DMS114 treated with DMSO at 0.1 percent for 48 hours (cell line): ENCODE measurements at regions not wholly inside any gene's neighbourhood (a gene's known extent, or its start where the extent isn't known, plus 50 kb on each side); places are given as distances from the start of the nearest gene placed in this dataset.

ENCODE experiments used
- DNase-seq: peaks from one replicate; lab custom pipeline; 2025; ENCODE audit not compliant: unreplicated experiment; lab: John Stamatoyannopoulos, UW

- DNase-seq = no peak
These were observed 263.9 kb upstream of the SESN3 start for GRCh38 chr11:95494856-95495255.

GRCh38 chr11:95494167-95494566 lies 263.2 kb upstream of the SESN3 start:
- DNase-seq = no peak

GRCh38 chr11:95490625-95491024 lies 259.6 kb upstream of the SESN3 start:
- DNase-seq = no peak

GRCh38 chr11:95487938-95488337 lies 256.9 kb upstream of the SESN3 start:
- DNase-seq = no peak

GRCh38 chr11:95487391-95487790 lies 256.4 kb upstream of the SESN3 start:
- no peak for DNase-seq

GRCh38 chr11:95486979-95487378 lies 256.0 kb upstream of the SESN3 start:
- DNase-seq = no peak

- DNase-seq = no peak
These were observed 255.5 kb upstream of the SESN3 start for GRCh38 chr11:95486466-95486865.

- no peak for DNase-seq
These were observed 254.3 kb upstream of the SESN3 start for GRCh38 chr11:95485115-95485900.

GRCh38 chr11:95483339-95483738 lies 252.3 kb upstream of the SESN3 start:
- DNase-seq = no peak

GRCh38 chr11:95478003-95478402 lies 247.0 kb upstream of the SESN3 start:
- no peak for DNase-seq

- no peak for DNase-seq
These were observed 238.3 kb upstream of the SESN3 start for GRCh38 chr11:95469258-95469657.

- no peak for DNase-seq
These were observed 235.4 kb upstream of the SESN3 start for GRCh38 chr11:95466416-95466815.

GRCh38 chr11:95465887-95466286 lies 234.9 kb upstream of the SESN3 start:
- DNase-seq = no peak

- no peak for DNase-seq
These were observed 230.9 kb upstream of the SESN3 start for GRCh38 chr11:95461858-95462257.

GRCh38 chr11:95461348-95461747 lies 230.3 kb upstream of the SESN3 start:
- DNase-seq = no peak

GRCh38 chr11:95459291-95460042 lies 228.5 kb upstream of the SESN3 start:
- no peak for DNase-seq

GRCh38 chr11:95456714-95457491 lies 225.9 kb upstream of the SESN3 start:
- DNase-seq = no peak

- DNase-seq = no peak
These were observed 224.4 kb upstream of the SESN3 start for GRCh38 chr11:95455228-95455970.

- DNase-seq = no peak
These were observed 222.7 kb upstream of the SESN3 start for GRCh38 chr11:95453616-95454171.

GRCh38 chr11:95451682-95452081 lies 220.7 kb upstream of the SESN3 start:
- no peak for DNase-seq

- no peak for DNase-seq
These were observed 220.3 kb upstream of the SESN3 start for GRCh38 chr11:95451261-95451660.
